GM21529 (cell line): ENCODE measurements at regions not wholly inside any gene's neighbourhood (a gene's known extent, or its start where the extent isn't known, plus 50 kb on each side); places are given as distances from the start of the nearest gene placed in this dataset.

ENCODE experiments used
- ATAC-seq: cut with Tn5 transposase; IDR thresholded peaks from one replicate; pipeline ENCODE4 v1.9.1; 2021; ENCODE audit not compliant: unreplicated experiment

GRCh38 chr5:88489364-88489763 lies 220.7 kb upstream of the TMEM161B start:
- no peak for ATAC-seq

GRCh38 chr5:88488561-88488960 lies 219.9 kb upstream of the TMEM161B start:
- no peak for ATAC-seq

DNA sequence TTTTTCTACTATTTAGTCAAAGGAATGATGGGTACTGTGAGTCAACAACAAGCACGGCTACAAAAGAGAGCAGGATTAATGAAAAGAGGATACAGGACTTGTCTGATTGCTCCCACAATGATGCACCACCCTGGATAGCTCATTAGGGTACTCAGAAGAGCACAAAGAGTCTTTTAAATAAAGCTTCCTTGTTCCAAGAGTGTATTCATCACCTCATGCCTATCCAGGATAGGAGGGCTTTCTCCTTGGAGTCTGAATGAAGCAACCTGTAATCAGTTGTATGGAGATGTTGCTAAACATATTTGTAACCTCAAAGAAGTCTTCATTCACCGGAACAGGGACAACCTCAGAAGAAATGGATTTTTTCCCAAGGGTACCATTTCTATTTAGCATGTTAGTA lies 219.5 kb upstream of the TMEM161B start:
- no peak for ATAC-seq

- no peak for ATAC-seq
Measured at GRCh38 chr5:88487066-88487465, 218.4 kb upstream of the TMEM161B start.

DNA sequence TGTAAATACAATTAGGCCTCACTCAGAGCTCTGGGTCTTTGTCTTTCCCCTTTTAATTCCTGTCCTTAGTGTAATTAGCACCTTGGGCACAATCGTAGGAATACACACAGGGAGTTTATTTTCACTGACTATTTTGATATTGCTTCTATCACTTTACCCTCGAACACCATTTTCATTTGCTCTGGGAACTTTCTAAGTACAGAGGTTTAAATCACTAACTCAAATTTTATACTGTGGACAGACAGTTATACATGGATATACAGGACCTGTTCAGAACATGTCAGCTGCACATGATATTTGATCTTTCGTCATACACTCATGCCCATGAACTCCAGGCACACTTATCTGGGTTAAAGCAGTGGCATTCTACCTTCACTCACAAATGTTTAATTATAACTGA lies 217.8 kb upstream of the TMEM161B start:
- no peak for ATAC-seq

DNA sequence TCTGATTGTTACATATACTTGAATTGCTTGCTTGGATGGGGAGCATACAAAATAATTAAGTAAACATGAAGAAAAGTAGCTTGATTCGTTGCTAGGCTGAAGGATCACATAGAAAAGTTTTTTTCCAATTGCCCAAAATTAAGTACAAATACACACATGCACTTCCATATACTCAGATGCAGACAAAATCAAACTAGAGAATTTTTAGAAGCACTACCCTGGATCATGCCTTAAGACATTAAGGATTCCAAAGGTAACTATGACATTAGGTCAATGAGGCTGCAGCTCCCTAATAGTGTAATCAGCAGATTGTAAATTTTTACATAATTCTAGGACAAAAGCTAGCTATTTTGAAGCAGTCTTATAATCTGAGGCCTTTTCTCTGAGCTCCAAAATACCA lies 216.9 kb upstream of the TMEM161B start:
- no peak for ATAC-seq

- no peak for ATAC-seq
Measured at GRCh38 chr5:88483964-88484672, 215.5 kb upstream of the TMEM161B start.

GRCh38 chr5:88480801-88481499 lies 212.3 kb upstream of the TMEM161B start:
- no peak for ATAC-seq

DNA sequence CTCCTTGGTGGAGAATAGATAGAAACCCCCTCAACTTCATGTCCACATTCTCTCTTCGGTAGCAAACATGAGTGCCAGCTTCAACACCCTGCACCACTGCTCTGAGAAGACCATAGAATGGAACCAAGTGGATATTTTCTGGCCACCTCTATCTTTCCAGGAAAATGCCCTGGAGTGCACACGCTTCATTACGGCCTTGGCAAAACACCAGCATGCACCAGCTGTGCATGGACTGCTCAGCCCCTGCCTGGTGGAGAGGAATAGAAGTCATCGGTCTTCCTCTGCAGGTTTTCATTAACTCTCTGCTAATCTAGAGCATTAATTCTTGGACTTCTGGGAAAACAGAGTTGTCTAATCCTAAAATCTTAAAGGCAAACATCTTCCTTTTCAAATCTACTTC lies 211.6 kb upstream of the TMEM161B start:
- ATAC-seq: no peak

- no peak for ATAC-seq
Measured at GRCh38 chr5:88474574-88474973, 205.9 kb upstream of the TMEM161B start.

DNA sequence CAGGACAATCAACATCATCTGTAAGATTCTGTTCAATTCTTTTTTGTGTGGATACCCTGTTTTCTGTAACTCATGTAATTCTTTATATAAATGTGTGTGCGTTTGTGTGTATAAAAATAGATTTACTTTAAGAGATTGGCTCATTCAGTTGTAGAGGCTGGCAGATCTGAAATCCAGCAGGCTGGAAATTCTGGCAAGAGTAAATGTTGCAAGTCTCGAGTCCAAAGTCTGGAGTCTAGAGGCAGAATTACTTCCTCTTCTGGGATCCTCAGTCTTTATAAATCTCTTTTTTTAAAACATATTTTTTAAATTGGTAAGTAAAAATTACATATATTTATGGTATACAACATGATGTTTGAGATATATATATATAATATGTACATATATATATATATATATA lies 202.1 kb upstream of the TMEM161B start:
- ATAC-seq: no peak

- no peak for ATAC-seq
Measured at GRCh38 chr5:88459971-88460370, 191.3 kb upstream of the TMEM161B start.

- no peak for ATAC-seq
Measured at GRCh38 chr5:88452820-88453219, 184.2 kb upstream of the TMEM161B start.

DNA sequence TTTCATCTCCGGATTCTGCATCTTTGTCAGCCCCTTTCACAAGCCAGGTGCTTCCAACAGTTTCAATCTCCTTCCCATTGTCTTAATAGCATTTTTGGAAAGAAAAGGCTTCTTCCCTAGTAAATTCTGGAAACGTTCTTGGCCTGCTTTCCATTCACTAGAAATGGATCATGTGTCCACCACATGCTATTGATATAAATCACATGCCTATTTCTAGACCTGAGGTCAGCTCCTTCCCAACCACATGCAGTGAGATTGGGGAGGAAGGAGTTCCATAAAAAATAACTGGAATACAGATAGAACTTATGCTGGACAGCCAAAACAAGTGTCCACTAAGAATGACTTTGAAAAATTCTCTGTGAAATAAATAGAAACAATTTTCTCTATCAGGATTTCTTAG lies 181.6 kb upstream of the TMEM161B start:
- no peak for ATAC-seq

GRCh38 chr5:88438006-88438405 lies 169.4 kb upstream of the TMEM161B start:
- no peak for ATAC-seq

GRCh38 chr5:88436290-88436689 lies 167.6 kb upstream of the TMEM161B start:
- no peak for ATAC-seq

- ATAC-seq: no peak
Measured at GRCh38 chr5:88428633-88429032, 160.0 kb upstream of the TMEM161B start.

DNA sequence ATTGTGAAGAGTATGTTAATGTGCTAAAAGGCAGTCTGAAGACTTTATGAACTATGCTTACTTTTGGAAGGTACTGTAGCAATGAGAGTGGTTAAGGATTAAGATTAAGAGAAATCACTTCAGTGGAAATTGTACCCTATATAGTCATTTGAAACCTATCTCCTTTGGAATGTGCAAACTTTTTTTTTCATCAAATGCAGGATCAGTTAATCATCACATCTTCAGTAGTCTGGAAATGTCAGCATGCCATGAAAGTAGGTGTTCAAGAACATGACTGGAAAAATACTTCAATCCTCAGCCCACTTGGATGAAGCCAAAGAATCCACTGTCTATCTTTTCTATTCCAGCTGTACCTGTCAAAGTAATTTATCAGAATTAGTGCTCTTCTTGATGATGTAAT lies 157.8 kb upstream of the TMEM161B start:
- ATAC-seq: no peak

GRCh38 chr5:88425124-88425523 lies 156.5 kb upstream of the TMEM161B start:
- ATAC-seq: no peak

DNA sequence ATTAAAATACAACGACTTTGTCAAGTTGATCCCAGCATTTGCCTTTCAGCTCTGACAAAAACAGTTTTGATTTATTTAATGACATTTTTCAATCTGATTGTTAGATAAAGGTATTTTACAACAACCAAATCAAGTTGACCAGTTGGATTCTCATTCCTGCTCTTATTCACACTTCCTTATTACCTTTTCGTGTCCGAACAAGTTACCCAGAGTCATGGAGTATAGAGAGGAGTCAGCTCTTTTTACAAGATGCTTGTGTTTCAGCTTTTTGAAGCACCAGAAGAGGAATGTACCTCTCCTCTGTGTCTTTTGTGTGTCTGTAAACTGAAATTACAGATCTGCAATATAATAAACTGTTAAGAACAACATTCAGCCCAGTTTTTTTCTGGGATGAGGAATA lies 151.3 kb upstream of the TMEM161B start:
- no peak for ATAC-seq

GRCh38 chr5:88407341-88407740 lies 138.7 kb upstream of the TMEM161B start:
- ATAC-seq: no peak

DNA sequence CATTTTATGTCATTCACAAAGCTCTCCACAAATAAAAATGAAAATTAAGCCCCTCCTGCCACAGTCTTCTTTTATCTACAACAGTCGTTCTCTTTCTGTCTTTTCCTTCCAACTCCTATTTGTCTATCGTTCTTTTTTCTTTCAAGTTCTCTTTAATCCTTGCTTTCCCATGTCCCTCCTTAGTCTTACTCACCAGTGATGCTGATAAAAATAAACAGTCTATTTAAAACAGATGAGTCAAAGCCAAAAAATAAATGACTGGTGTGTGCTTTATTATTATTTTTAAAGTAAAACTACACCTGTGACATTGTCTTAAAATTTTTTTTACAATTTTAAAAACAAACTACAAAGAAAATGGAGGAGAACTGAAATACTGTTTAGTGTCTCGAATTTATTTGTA lies 137.1 kb upstream of the TMEM161B start:
- no peak for ATAC-seq

DNA sequence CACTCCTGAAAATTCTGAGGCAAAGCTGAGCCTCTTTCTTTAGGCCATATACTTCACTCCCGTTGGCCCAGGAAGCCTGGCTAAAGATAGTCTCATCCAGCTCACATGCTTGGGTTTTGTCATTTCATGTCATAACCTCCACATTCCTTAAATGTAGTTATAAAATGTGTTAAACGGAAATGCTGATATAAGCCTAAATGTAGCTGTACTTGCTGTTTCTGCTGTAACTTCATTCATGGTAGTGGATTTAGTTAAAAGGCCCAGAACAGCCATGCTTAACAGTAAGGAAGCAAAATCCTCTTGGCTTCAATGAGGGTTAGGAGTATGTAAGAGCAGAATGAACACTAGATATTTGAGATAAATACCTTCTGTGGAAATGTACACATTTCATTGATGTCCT lies 135.8 kb upstream of the TMEM161B start:
- ATAC-seq: no peak
